ENCODE measurements at regions not wholly inside any gene's neighbourhood (a gene's known extent, or its start where the extent isn't known, plus 50 kb on each side); places are given as distances from the start of the nearest gene placed in this dataset.
A peak's percentile ranks its signal among the peaks of the same experiment; 100 is the strongest.

- Histone ChIP-seq H2BK12ac (ENCODE audit: low read length in 2 of 2) (no peak overlapping the region), H3K23ac (ENCODE audit: low read length in 2 of 2) (no peak overlapping the region), H2BK5ac (ENCODE audit: low read depth, low read length, poor library complexity, severe bottlenecking) (no peak overlapping the region), H2AFZ (ENCODE audit: low read depth, low read length) (no peak overlapping the region), H4K8ac (ENCODE audit: low read length) (no peak overlapping the region), H4K91ac (ENCODE audit: low read length) (no peak overlapping the region), H3K4ac (ENCODE audit: low read depth in 1 of 2, low read length in 2 of 2) (no peak overlapping the region), H3K79me1 (replicated peaks; ENCODE audit: low read length, poor library complexity, severe bottlenecking) (no peaks in the 10 kb centered on the region), H3K9me3 (ENCODE audit: control insufficient read depth, low read length) (no peaks in the 10 kb centered on the region), H3K4me1 (ENCODE audit: control insufficient read depth, insufficient read depth, low read depth, low read length) (no peaks in the 10 kb centered on the region), H3K14ac (ENCODE audit: low read length in 2 of 2) (no peak overlapping the region), H2AK5ac (ENCODE audit: low read length, severe bottlenecking) (no peak overlapping the region), H3K4me3 (ENCODE audit: insufficient read depth in 1 of 2, low read depth in 1 of 2, low read length in 2 of 2) (no peak overlapping the region), H3K9ac (ENCODE audit: low read length) (no peak overlapping the region), H3K4me2 (ENCODE audit: low read length, poor library complexity, severe bottlenecking) (no peak overlapping the region), H3K18ac (ENCODE audit: low read depth in 1 of 2, low read length in 2 of 2) (no peak overlapping the region), H2BK120ac (ENCODE audit: low read depth, low read length) (no peak overlapping the region), H3K36me3 (ENCODE audit: control insufficient read depth in 1 of 2, insufficient read depth in 2 of 2, low read depth in 1 of 2, low read length in 2 of 2) (no peaks in the 10 kb centered on the region), H3K27ac (ENCODE audit: low read length, poor library complexity, severe bottlenecking) (no peak overlapping the region), H2BK15ac (ENCODE audit: low read depth, poor library complexity, severe bottlenecking) (no peak overlapping the region), H3K27me3 (ENCODE audit: control insufficient read depth in 1 of 2, insufficient read depth in 1 of 2, low read length in 2 of 2) (no peaks in the 10 kb centered on the region)
- DNase-seq = peak; percentile 13
- WGBS = 100% methylated on average over 1 of the region's 1 CpG
Observed at GRCh38 chr7:118372530-118372929, 148.0 kb downstream of the ANKRD7 start.

GRCh38 chr7:118389629-118390028 lies 165.1 kb downstream of the ANKRD7 start:
- Histone ChIP-seq H3K4me1 (ENCODE audit: control insufficient read depth, insufficient read depth, low read depth, low read length) (no peaks in the 10 kb centered on the region), H2BK5ac (ENCODE audit: low read depth, low read length, poor library complexity, severe bottlenecking) (no peak overlapping the region)

GRCh38 chr7:118404211-118404610 lies 179.7 kb downstream of the ANKRD7 start:
- no peak for DNase-seq
- no peak overlapping the region for H3K4me2 ChIP-seq (ENCODE audit: low read length, poor library complexity, severe bottlenecking)
- H3K4ac ChIP-seq (ENCODE audit: low read depth in 1 of 2, low read length in 2 of 2) = no peak overlapping the region
- H2AK5ac ChIP-seq (ENCODE audit: low read length, severe bottlenecking) = no peak overlapping the region
- H2AFZ ChIP-seq (ENCODE audit: low read depth, low read length) = no peak overlapping the region
- 95% methylated on average over 2 of the region's 2 CpGs for WGBS
- no peak overlapping the region for H3K4me3 ChIP-seq (ENCODE audit: insufficient read depth in 1 of 2, low read depth in 1 of 2, low read length in 2 of 2)
- no peak overlapping the region for H3K9ac ChIP-seq (ENCODE audit: low read length)
- H3K27ac ChIP-seq (ENCODE audit: low read length, poor library complexity, severe bottlenecking) = no peak overlapping the region
- H3K18ac ChIP-seq (ENCODE audit: low read depth in 1 of 2, low read length in 2 of 2) = no peak overlapping the region
- H3K23ac ChIP-seq (ENCODE audit: low read length in 2 of 2) = no peak overlapping the region
- no peak overlapping the region for H4K8ac ChIP-seq (ENCODE audit: low read length)
- no peak overlapping the region for H3K14ac ChIP-seq (ENCODE audit: low read length in 2 of 2)
- no peaks in the 10 kb centered on the region for H3K9me3 ChIP-seq (ENCODE audit: control insufficient read depth, low read length)
- no peak overlapping the region for H2BK15ac ChIP-seq (ENCODE audit: low read depth, poor library complexity, severe bottlenecking)
- no peaks in the 10 kb centered on the region for H3K79me1 ChIP-seq (replicated peaks; ENCODE audit: low read length, poor library complexity, severe bottlenecking)
- H2BK5ac ChIP-seq (ENCODE audit: low read depth, low read length, poor library complexity, severe bottlenecking) = no peak overlapping the region
- H4K91ac ChIP-seq (ENCODE audit: low read length) = no peak overlapping the region
- H2BK12ac ChIP-seq (ENCODE audit: low read length in 2 of 2) = no peak overlapping the region
- H3K4me1 ChIP-seq (ENCODE audit: control insufficient read depth, insufficient read depth, low read depth, low read length) = no peaks in the 10 kb centered on the region
- no peaks in the 10 kb centered on the region for H3K27me3 ChIP-seq (ENCODE audit: control insufficient read depth in 1 of 2, insufficient read depth in 1 of 2, low read length in 2 of 2)
- H3K36me3 ChIP-seq (ENCODE audit: control insufficient read depth in 1 of 2, insufficient read depth in 2 of 2, low read depth in 1 of 2, low read length in 2 of 2) = no peaks in the 10 kb centered on the region
- no peak overlapping the region for H2BK120ac ChIP-seq (ENCODE audit: low read depth, low read length)

More at GRCh38 chr7:118389629-118390028, 165.1 kb downstream of the ANKRD7 start:
- H3K18ac ChIP-seq (ENCODE audit: low read depth in 1 of 2, low read length in 2 of 2) = no peak overlapping the region
- no peak overlapping the region for H4K91ac ChIP-seq (ENCODE audit: low read length)
- no peak overlapping the region for H2BK120ac ChIP-seq (ENCODE audit: low read depth, low read length)
- no peak overlapping the region for H2AK5ac ChIP-seq (ENCODE audit: low read length, severe bottlenecking)
- no peaks in the 10 kb centered on the region for H3K36me3 ChIP-seq (ENCODE audit: control insufficient read depth in 1 of 2, insufficient read depth in 2 of 2, low read depth in 1 of 2, low read length in 2 of 2)
- DNase-seq = no peak
- H2AFZ ChIP-seq (ENCODE audit: low read depth, low read length) = no peak overlapping the region
- no peak overlapping the region for H3K4me3 ChIP-seq (ENCODE audit: insufficient read depth in 1 of 2, low read depth in 1 of 2, low read length in 2 of 2)
- no peak overlapping the region for H4K8ac ChIP-seq (ENCODE audit: low read length)
- no peak overlapping the region for H3K27ac ChIP-seq (ENCODE audit: low read length, poor library complexity, severe bottlenecking)
- no peaks in the 10 kb centered on the region for H3K79me1 ChIP-seq (replicated peaks; ENCODE audit: low read length, poor library complexity, severe bottlenecking)
- no peak overlapping the region for H3K4ac ChIP-seq (ENCODE audit: low read depth in 1 of 2, low read length in 2 of 2)
- H2BK12ac ChIP-seq (ENCODE audit: low read length in 2 of 2) = no peak overlapping the region
- WGBS = 100% methylated on average over 1 of the region's 3 CpGs
- no peak overlapping the region for H3K4me2 ChIP-seq (ENCODE audit: low read length, poor library complexity, severe bottlenecking)
- H3K14ac ChIP-seq (ENCODE audit: low read length in 2 of 2) = no peak overlapping the region
- no peak overlapping the region for H3K23ac ChIP-seq (ENCODE audit: low read length in 2 of 2)
- no peaks in the 10 kb centered on the region for H3K27me3 ChIP-seq (ENCODE audit: control insufficient read depth in 1 of 2, insufficient read depth in 1 of 2, low read length in 2 of 2)
- no peak overlapping the region for H2BK15ac ChIP-seq (ENCODE audit: low read depth, poor library complexity, severe bottlenecking)
- H3K9ac ChIP-seq (ENCODE audit: low read length) = no peak overlapping the region
- H3K9me3 ChIP-seq (ENCODE audit: control insufficient read depth, low read length) = no peaks in the 10 kb centered on the region

GRCh38 chr7:118418433-118418832 lies 193.9 kb downstream of the ANKRD7 start:
- Histone ChIP-seq H3K79me1 (replicated peaks; ENCODE audit: low read length, poor library complexity, severe bottlenecking) (no peaks in the 10 kb centered on the region), H3K27me3 (ENCODE audit: control insufficient read depth in 1 of 2, insufficient read depth in 1 of 2, low read length in 2 of 2) (no peaks in the 10 kb centered on the region), H2BK5ac (ENCODE audit: low read depth, low read length, poor library complexity, severe bottlenecking) (no peak overlapping the region), H3K27ac (ENCODE audit: low read length, poor library complexity, severe bottlenecking) (no peak overlapping the region), H2AFZ (ENCODE audit: low read depth, low read length) (no peak overlapping the region), H2BK12ac (ENCODE audit: low read length in 2 of 2) (no peak overlapping the region), H3K4ac (ENCODE audit: low read depth in 1 of 2, low read length in 2 of 2) (no peak overlapping the region), H3K23ac (ENCODE audit: low read length in 2 of 2) (no peak overlapping the region), H3K9ac (ENCODE audit: low read length) (no peak overlapping the region), H3K4me3 (ENCODE audit: insufficient read depth in 1 of 2, low read depth in 1 of 2, low read length in 2 of 2) (no peak overlapping the region), H2AK5ac (ENCODE audit: low read length, severe bottlenecking) (no peak overlapping the region), H2BK15ac (ENCODE audit: low read depth, poor library complexity, severe bottlenecking) (no peak overlapping the region), H4K91ac (ENCODE audit: low read length) (no peak overlapping the region), H3K4me2 (ENCODE audit: low read length, poor library complexity, severe bottlenecking) (no peak overlapping the region), H3K14ac (ENCODE audit: low read length in 2 of 2) (no peak overlapping the region), H3K36me3 (ENCODE audit: control insufficient read depth in 1 of 2, insufficient read depth in 2 of 2, low read depth in 1 of 2, low read length in 2 of 2) (no peaks in the 10 kb centered on the region), H4K8ac (ENCODE audit: low read length) (no peak overlapping the region), H3K18ac (ENCODE audit: low read depth in 1 of 2, low read length in 2 of 2) (no peak overlapping the region), H3K9me3 (ENCODE audit: control insufficient read depth, low read length) (no peaks in the 10 kb centered on the region), H3K4me1 (ENCODE audit: control insufficient read depth, insufficient read depth, low read depth, low read length) (no peaks in the 10 kb centered on the region), H2BK120ac (ENCODE audit: low read depth, low read length) (no peak overlapping the region)
- no CpG with 5 or more reads among the region's 1 CpG for WGBS
- DNase-seq = no peak

Measured in mesenchymal stem cell (in vitro differentiated cells and primary cell).